ENCODE measurements at regions not wholly inside any gene's neighbourhood (a gene's known extent, or its start where the extent isn't known, plus 50 kb on each side); places are given as distances from the start of the nearest gene placed in this dataset.

GRCh38 chr9:115900698-115901097 is 252.9 kb upstream of the PAPPA start:
- DNase-seq (ENCODE audit: extremely low read depth in 1 of 11, low read depth in 9 of 11, low spot score in 4 of 11) = no peak

DNA sequence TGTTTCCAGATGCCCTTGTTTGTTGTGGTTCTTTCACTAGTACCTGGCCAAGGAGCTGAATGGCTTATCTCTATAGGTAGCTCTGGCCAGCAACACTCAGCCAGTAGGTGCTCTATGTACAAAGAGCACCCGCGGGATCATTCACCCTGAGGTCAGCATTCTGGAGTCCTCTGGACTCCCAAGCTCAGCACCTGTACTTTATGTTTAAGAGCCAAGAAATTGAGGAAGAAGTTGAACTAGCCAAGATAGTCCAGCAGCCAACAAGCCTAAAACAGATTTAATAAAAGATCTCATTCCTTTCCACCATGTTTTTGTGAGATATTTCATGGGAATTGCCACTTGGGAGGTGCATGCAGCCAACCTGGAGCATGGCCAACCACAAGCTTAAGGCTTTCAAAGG is 242.6 kb upstream of the PAPPA start:
- DNase-seq (ENCODE audit: extremely low read depth in 1 of 11, low read depth in 9 of 11, low spot score in 4 of 11) = no peak

- no peak for DNase-seq (ENCODE audit: extremely low read depth in 1 of 11, low read depth in 9 of 11, low spot score in 4 of 11)
Observed at GRCh38 chr9:115912086-115912485, 241.5 kb upstream of the PAPPA start.

DNA sequence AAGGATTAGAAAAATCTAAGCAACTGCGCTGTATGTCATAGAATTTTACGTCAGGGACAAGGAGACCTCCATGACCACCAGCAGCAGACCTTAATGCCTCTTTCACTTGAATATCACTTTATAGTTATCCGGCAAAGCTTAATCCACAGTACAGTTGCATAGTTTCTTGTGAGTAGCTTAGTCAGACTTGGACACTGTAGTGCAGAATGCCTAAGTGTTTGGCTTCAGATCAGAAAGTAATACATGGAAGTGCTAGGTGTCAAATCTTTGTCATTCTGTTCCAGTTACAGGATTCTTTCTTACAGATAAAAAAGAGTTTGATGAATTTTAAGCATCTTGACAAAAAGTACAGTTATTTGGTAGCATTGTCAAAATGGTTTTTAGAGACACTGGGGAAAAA is 239.9 kb upstream of the PAPPA start:
- no peak for DNase-seq (ENCODE audit: extremely low read depth in 1 of 11, low read depth in 9 of 11, low spot score in 4 of 11)

DNA sequence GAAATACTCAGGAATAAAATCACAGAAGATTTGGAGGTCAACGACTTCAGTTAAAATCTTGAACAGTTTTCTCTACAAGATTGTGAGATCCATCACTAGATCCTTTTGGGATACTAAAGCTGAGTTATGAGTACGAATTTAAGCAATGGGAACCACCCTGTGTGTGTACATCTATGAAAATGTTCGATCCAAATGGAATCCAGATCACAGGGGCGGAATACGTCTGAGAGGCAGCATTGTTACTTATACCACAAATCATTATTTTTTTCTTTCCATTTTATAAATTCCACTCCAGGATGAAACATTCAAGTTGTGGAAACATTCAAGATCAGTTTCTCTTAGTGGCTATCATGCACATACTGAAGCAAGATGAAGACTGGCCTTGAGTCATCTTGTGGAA is 239.3 kb upstream of the PAPPA start:
- DNase-seq (ENCODE audit: extremely low read depth in 1 of 11, low read depth in 9 of 11, low spot score in 4 of 11) = no peak

- DNase-seq (ENCODE audit: extremely low read depth in 1 of 11, low read depth in 9 of 11, low spot score in 4 of 11) = no peak
Observed at GRCh38 chr9:115921301-115921700, 232.3 kb upstream of the PAPPA start.

DNA sequence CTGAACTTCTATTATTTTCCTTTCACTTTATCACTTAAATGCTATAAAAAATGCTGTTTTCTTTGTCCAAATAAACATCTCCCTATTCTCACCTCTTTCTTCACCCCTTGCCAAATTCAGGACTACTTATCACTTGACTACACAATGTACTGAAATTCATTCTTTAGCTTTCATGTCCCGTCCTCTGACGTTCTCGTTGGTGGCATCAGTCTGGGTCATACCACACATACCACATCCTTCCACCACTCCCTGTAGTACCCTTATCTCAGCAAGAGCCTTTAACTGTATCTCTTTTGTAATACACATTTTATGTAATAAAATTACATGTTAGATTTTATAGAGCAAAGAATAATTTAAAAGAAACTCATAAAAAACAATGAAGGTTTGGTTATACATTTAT is 231.1 kb upstream of the PAPPA start:
- no peak for DNase-seq (ENCODE audit: extremely low read depth in 1 of 11, low read depth in 9 of 11, low spot score in 4 of 11)

DNA sequence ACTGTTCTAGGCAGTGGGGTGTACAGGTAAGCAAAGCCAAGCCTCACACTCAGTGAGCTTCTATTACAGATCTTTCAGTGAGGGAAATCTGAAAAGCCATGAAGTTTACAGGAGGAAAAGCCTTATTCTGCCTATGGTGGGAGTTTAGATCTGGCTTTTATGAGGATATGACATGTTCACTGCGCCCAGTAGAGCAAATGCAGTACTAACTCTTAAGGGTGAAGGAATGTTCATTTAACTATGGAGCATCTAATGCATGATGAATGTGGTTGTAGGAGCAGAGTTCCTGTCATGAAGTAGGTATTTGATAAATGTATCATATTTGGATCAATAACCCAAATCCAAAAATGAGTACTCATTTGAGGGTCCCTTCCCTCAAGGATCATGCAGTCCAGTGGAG is 230.2 kb upstream of the PAPPA start:
- DNase-seq (ENCODE audit: extremely low read depth in 1 of 11, low read depth in 9 of 11, low spot score in 4 of 11) = no peak

DNA sequence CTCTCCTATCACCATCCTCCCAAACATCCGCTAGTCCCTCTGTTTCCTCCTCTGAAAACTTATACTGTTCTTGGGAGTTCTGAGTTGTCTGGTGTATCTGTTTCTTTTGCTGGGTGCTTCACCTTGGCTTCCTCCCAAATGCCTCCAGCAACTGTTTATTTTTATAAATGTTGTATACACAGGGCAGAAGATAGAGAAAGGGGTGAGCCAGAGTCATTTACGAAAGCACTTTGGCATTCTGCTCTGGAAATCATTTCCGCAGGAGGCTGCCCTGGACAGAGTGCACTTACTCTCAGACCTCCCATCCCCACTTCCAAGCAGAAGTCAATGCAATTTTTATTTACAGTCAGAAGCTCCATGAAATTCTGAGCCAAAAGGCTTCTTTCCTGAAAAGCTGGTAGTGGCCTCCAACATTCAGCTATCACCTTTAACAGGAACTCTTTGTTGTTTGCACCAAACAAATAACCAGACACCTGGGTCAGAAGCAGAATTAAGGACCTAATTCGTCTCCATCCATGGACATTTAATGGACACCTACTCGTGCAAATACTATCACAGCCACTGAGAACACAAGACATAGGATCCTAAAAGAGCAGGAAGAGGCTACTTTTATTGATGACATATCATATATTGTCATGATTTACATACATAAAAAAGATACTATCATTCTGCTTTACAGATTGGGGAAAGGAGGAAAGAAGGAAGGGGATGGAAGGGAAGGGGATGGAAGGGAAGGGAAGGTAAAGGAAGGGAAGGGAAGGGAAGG is 229.5 kb upstream of the PAPPA start:
- no peak for DNase-seq (ENCODE audit: extremely low read depth in 1 of 11, low read depth in 9 of 11, low spot score in 4 of 11)

- DNase-seq (ENCODE audit: extremely low read depth in 1 of 11, low read depth in 9 of 11, low spot score in 4 of 11) = no peak
Observed at GRCh38 chr9:115924669-115924987, 229.0 kb upstream of the PAPPA start.

DNA sequence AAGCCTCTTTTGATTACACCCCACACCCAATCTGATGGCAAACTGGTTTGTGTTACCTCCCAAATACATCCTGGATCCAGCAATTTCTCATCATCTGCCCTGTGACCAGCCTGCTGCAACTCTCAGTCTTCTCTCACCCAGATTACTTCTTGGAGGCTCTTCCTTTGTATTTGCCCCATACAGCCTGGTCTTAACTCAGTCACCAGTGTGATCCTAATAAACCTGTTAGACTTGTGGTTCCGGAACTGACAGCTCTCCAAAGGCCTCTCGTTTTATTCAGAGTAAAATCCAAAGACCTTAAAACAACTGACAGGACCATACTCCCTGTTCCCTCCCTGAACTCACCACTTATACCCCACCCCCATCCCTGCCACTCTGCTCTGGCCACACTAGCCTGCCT is 228.2 kb upstream of the PAPPA start:
- no peak for DNase-seq (ENCODE audit: extremely low read depth in 1 of 11, low read depth in 9 of 11, low spot score in 4 of 11)

DNA sequence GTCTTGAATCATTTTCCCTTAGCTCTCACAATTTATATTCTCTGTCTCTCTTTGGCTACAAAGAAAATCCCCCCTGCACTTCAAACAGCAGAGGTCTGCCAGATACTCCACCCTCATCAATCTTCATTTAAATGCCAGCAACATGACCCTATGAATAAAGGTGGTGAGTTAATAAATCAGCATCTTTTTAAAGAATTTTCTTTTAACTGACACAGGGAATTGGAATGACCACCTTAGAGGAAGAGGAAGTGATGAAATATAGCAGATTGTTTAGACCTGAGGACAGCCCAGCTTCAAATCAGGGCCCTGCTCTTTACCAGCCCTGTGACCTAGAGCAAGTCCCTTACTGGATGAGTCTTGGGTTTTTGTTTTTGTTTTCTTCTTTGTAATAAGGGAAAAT is 223.1 kb upstream of the PAPPA start:
- no peak for DNase-seq (ENCODE audit: extremely low read depth in 1 of 11, low read depth in 9 of 11, low spot score in 4 of 11)

DNA sequence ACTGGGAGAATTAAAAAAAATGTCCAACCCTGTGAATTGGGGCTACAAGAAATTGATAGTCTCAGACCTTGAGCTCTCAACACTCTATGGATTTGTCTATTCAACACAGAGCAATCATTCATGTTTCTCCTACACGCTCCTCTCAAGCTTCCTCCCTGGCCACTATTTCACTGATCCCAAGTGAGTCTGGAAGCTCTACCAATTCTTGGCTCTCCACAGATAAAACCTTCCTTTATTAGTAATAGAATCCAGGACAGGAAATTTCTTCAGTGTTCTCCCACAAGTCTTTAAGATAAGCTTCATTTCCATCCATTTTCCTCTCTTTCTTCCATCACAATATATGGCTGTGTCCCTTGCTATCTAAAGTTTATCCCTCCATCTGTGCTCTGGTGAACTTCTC is 215.1 kb upstream of the PAPPA start:
- no peak for DNase-seq (ENCODE audit: extremely low read depth in 1 of 11, low read depth in 9 of 11, low spot score in 4 of 11)

GRCh38 chr9:115939065-115939765 is 214.4 kb upstream of the PAPPA start:
- no peak for DNase-seq (ENCODE audit: extremely low read depth in 1 of 11, low read depth in 9 of 11, low spot score in 4 of 11)

DNA sequence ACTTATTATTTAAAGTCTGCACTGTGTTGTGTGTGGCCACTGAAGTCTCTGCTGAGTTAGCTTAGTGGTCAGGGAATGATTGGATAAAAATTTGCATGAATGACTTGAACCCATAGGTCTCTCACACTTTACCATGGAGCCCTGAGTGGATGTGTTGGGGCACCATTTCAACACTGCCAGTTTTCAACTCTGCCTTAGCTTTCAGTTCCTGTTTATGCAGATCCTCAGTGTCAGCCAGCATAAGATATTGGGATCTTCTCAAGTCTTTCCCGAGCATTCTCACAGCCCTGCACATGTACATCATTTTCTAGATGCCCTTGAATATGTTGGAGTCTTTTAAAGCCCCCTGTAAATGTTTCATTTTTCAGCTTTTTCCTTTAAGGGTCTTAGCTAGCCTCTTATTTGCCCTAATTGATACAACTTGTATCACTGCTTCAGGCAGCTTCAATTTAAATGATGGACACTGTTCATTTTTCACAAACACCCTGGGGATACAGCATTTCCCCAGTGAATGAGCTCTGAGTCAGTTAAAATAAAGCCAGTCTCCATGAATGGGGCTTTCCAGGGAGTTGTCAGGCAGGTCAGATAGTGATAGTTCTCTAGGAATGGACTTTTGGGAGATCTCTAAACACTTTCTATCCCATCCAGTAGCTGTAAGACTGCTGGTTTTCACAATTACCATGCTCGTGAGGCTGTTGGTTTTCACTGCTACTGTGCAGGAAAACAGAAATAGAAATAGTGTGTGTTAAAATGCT is 211.9 kb upstream of the PAPPA start:
- DNase-seq (ENCODE audit: extremely low read depth in 1 of 11, low read depth in 9 of 11, low spot score in 4 of 11) = no peak

- no peak for DNase-seq (ENCODE audit: extremely low read depth in 1 of 11, low read depth in 9 of 11, low spot score in 4 of 11)
Observed at GRCh38 chr9:115943431-115944165, 210.0 kb upstream of the PAPPA start.

DNA sequence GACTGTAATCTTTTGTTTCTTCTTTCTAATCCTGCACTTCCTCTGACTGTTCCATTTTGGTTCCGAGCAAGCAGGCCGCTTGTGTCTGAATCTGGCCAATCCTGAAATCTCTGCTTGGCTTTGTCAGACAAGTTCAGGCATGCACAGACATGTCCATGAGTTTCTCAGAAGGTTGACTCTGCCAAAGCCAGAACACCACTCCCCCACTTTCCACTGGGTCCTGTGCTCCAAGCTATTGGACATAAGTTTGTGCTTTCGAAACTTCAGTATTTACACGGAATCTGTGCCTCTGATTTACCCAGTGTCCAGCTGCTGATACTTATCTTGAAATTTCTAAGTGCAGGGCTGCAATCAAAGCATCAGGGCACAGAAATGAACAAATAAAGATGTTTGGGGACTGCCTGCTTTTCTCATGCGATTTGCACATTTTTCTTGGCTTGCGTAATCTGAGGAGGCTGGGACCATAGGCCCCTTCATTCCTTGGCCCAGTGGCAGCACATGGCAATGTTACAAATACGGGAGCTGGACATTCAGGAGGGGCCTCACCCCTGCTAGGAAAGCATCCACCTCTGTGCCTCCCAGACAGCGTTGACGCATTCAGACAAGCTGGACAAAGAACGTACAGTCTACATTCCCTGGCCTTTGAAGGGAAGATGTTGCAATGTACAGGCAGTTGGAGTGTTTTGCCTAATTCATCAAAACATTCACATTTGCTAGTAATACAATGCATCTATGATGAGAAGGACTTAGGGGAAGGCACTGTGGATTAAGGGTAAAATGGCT is 209.2 kb upstream of the PAPPA start:
- DNase-seq (ENCODE audit: extremely low read depth in 1 of 11, low read depth in 9 of 11, low spot score in 4 of 11) = no peak

GRCh38 chr9:115945009-115945431 is 208.6 kb upstream of the PAPPA start:
- no peak for DNase-seq (ENCODE audit: extremely low read depth in 1 of 11, low read depth in 9 of 11, low spot score in 4 of 11)

DNA sequence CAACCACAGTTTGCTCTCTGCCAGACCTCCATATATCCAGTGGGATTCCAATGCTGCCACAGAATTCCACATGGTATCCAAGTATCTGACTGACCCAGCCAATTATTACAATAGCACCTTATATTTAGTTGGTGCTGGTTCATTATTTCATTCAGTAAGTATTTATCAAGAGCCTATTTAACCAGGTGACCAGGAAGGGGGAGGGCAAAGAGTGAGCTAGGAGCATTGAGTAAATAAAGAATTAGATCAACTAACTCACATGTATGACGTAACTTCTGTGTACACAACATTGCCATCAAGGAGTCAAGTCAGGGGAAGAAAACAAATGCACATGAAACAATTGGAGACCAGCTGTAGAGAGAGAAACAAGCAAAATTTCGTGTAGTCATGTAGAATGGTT is 207.1 kb upstream of the PAPPA start:
- DNase-seq (ENCODE audit: extremely low read depth in 1 of 11, low read depth in 9 of 11, low spot score in 4 of 11) = no peak
